ENCODE measurements at regions not wholly inside any gene's neighbourhood (a gene's known extent, or its start where the extent isn't known, plus 50 kb on each side); places are given as distances from the start of the nearest gene placed in this dataset.

DNA sequence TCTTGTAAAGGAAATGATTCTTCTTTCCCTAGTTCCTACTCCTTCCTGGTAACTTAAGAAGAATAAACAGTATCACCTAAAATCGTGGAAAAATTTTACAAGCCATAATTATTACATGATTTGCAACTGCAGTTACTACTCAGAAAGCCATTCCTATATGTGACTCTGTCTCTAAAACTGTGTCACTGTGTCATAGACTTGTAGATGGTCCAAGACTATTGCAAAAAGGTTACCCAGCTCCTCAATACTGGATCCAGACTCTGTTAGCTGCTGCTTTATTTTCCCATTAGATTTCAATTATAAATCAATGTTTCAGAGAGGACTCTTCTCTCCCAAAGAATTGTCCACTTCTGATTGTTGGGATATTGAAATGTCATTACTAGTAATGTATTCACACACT is 142.1 kb upstream of the STMND1 start:
- TF ChIP-seq, protein P1, sequence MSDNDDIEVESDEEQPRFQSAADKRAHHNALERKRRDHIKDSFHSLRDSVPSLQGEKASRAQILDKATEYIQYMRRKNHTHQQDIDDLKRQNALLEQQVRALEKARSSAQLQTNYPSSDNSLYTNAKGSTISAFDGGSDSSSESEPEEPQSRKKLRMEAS (IDR thresholded peaks at IDR 0.05; ENCODE audit: low read depth): no peak
- no peak for TF ChIP-seq JUND (IDR thresholded peaks at IDR 0.05)
